H9 (cell line): ENCODE measurements at regions not wholly inside any gene's neighbourhood (a gene's known extent, or its start where the extent isn't known, plus 50 kb on each side); places are given as distances from the start of the nearest gene placed in this dataset.

Experiments
- DNase-seq: peaks from one replicate; pipeline ENCODE4 v3.0.0-alpha.2; 2017
- H2AFZ ChIP-seq: one replicate; pipeline ENCODE4 v1.6.1; 2013; ENCODE audit warnings: mild to moderate bottlenecking, low read length, control low read depth, moderate library complexity
- H2AK5ac ChIP-seq: 2 replicates; pipeline ENCODE4 v1.6.1; 2013; ENCODE audit warnings: low read length, control low read depth, mixed read lengths; ENCODE audit not compliant: insufficient read length
- H2BK120ac ChIP-seq: one replicate; pipeline ENCODE4 v1.6.1; 2013; ENCODE audit warnings: low read depth, mild to moderate bottlenecking, low read length, control low read depth, inconsistent platforms; ENCODE audit not compliant: poor library complexity, severe bottlenecking
- H2BK12ac ChIP-seq: 2 replicates; pipeline ENCODE4 v1.6.1; 2013; ENCODE audit warnings: low read length, control low read depth, mixed read lengths, low read depth; ENCODE audit not compliant: insufficient read length
- H2BK15ac ChIP-seq: 2 replicates; pipeline ENCODE4 v1.6.1; 2013; ENCODE audit warnings: low read depth, low read length, control low read depth
- H2BK20ac ChIP-seq: one replicate; pipeline ENCODE4 v1.6.1; 2013; ENCODE audit warnings: low read depth, mild to moderate bottlenecking, low read length, control low read depth, inconsistent platforms; ENCODE audit not compliant: poor library complexity, severe bottlenecking
- H2BK5ac ChIP-seq: 2 replicates; pipeline ENCODE4 v1.6.1; 2013; ENCODE audit warnings: low read length, control low read depth, mixed read lengths; ENCODE audit not compliant: insufficient read length
- H3K14ac ChIP-seq: 2 replicates; pipeline ENCODE4 v1.6.1; 2013; ENCODE audit warnings: low read length, control low read depth; ENCODE audit not compliant: insufficient read depth
- H3K18ac ChIP-seq: 2 replicates; pipeline ENCODE4 v1.6.1; 2013; ENCODE audit warnings: low read depth, mild to moderate bottlenecking, mixed read lengths, low read length, control low read depth; ENCODE audit not compliant: insufficient read length
- H3K23ac ChIP-seq: 2 replicates; pipeline ENCODE4 v1.6.1; 2013; ENCODE audit warnings: low read length, control low read depth, mixed read lengths, low read depth; ENCODE audit not compliant: insufficient read length
- H3K23me2 ChIP-seq: 2 replicates; pipeline ENCODE4 v1.6.1; 2013; ENCODE audit warnings: low read depth, mild to moderate bottlenecking, mixed read lengths, low read length, control low read depth; ENCODE audit not compliant: insufficient read length, poor library complexity, severe bottlenecking
- H3K27ac ChIP-seq: 2 replicates; pipeline ENCODE4 v1.5.1; 2013; ENCODE audit warnings: low read length, control low read depth, mixed read lengths, low read depth; ENCODE audit not compliant: insufficient read length
- H3K27me3 ChIP-seq: 2 replicates; pipeline ENCODE4 v1.6.1; 2013; ENCODE audit warnings: low read length, control low read depth, inconsistent platforms; ENCODE audit not compliant: insufficient read depth
- H3K4ac ChIP-seq: 2 replicates; pipeline ENCODE4 v1.6.1; 2013; ENCODE audit warnings: low read depth, mild to moderate bottlenecking, control low read depth, inconsistent platforms, low read length, moderate library complexity
- H3K4me1 ChIP-seq: 2 replicates; pipeline ENCODE4 v1.6.1; 2013; ENCODE audit warnings: low read length, control low read depth, inconsistent platforms; ENCODE audit not compliant: insufficient read depth
- H3K4me2 ChIP-seq: 2 replicates; pipeline ENCODE4 v1.6.1; 2013; ENCODE audit warnings: low read length, control low read depth, mixed read lengths; ENCODE audit not compliant: insufficient read length, insufficient read depth
- H3K56ac ChIP-seq: 2 replicates; pipeline ENCODE4 v1.6.1; 2013; ENCODE audit warnings: low read depth, mild to moderate bottlenecking, mixed read lengths, low read length, control low read depth; ENCODE audit not compliant: insufficient read length
- H3K79me1 ChIP-seq: 2 replicates; pipeline ENCODE4 v1.6.1; 2013; ENCODE audit warnings: low read depth, mild to moderate bottlenecking, moderate library complexity, low read length, control low read depth, inconsistent platforms; ENCODE audit not compliant: insufficient read depth, poor library complexity, severe bottlenecking
- H3K79me2 ChIP-seq: 2 replicates; pipeline ENCODE4 v1.6.1; 2013; ENCODE audit warnings: low read length, control low read depth, inconsistent platforms; ENCODE audit not compliant: insufficient read depth
- H3K9ac ChIP-seq: 2 replicates; pipeline ENCODE4 v1.6.1; 2013; ENCODE audit warnings: low read length, control low read depth, mixed read lengths; ENCODE audit not compliant: insufficient read length; ENCODE audit errors: extremely low read depth
- H3K9me3 ChIP-seq: one replicate; pipeline ENCODE4 v1.6.1; 2013; ENCODE audit warnings: low read depth, low read length, inconsistent platforms; ENCODE audit not compliant: control insufficient read depth
- H3T11ph ChIP-seq: one replicate; pipeline ENCODE4 v1.6.1; 2013; ENCODE audit warnings: mild to moderate bottlenecking, low read length, control low read depth, inconsistent platforms
- H4K20me1 ChIP-seq: one replicate; pipeline ENCODE4 v1.6.1; 2013; ENCODE audit not compliant: control insufficient read depth, insufficient read length, insufficient read depth
- H4K5ac ChIP-seq: 2 replicates; pipeline ENCODE4 v1.6.1; 2013; ENCODE audit warnings: low read depth, mild to moderate bottlenecking, mixed read lengths, low read length, control low read depth; ENCODE audit not compliant: insufficient read length
- H4K8ac ChIP-seq: replicated peaks from 2 replicates; pipeline ENCODE4 v1.6.1; 2013; ENCODE audit warnings: low read length, control low read depth, mixed read lengths, low read depth; ENCODE audit not compliant: insufficient read length
- H4K91ac ChIP-seq: 2 replicates; pipeline ENCODE4 v1.6.1; 2013; ENCODE audit warnings: low read depth, mild to moderate bottlenecking, moderate library complexity, mixed read lengths, low read length, control low read depth; ENCODE audit not compliant: insufficient read length
- H3K27ac Mint-ChIP-seq, 3 experiments: 2 replicates in 2 of 3; 3 replicates in 1 of 3; pipeline ENCODE4 v1.8.0; 2020 to 2021; ENCODE audit warnings: mixed read lengths in 3 of 3, mild to moderate bottlenecking in 1 of 3, moderate library complexity in 1 of 3
- H3K27me3 Mint-ChIP-seq: 2 replicates; pipeline ENCODE4 v1.8.0; 2021; ENCODE audit warnings: low read depth, mild to moderate bottlenecking, moderate library complexity, mixed read lengths
- H3K36me3 Mint-ChIP-seq, 3 experiments: 2 replicates in 2 of 3; 3 replicates in 1 of 3; pipeline ENCODE4 v1.8.0; 2020 to 2021; ENCODE audit warnings: low read depth in 3 of 3, mixed read lengths in 3 of 3; ENCODE audit not compliant: insufficient read depth in 1 of 3
- H3K4me1 Mint-ChIP-seq, 2 experiments: 2 replicates each; pipeline ENCODE4 v1.8.0; 2020; ENCODE audit warnings: mixed read lengths in 2 of 2
- H3K4me3 Mint-ChIP-seq, 2 experiments: 2 replicates in 1 of 2; 3 replicates in 1 of 2; pipeline ENCODE4 v1.8.0; 2020 to 2021; ENCODE audit warnings: mild to moderate bottlenecking in 2 of 2, mixed read lengths in 2 of 2, moderate library complexity in 1 of 2
- H3K9me3 Mint-ChIP-seq, 2 experiments: 2 replicates in 1 of 2; 3 replicates in 1 of 2; pipeline ENCODE4 v1.8.0; 2020; ENCODE audit warnings: mild to moderate bottlenecking in 2 of 2, mixed read lengths in 2 of 2, moderate library complexity in 1 of 2
- WGBS: extraction: QIAGEN DNeasy Blood & Tissue Kit; methylation state at CpG from one replicate; pipeline ENCODE4 v1.1.7; 2013; ENCODE audit warnings: missing lambda C conversion rate, low lambda C conversion rate, mixed read lengths; ENCODE audit not compliant: insufficient read length; ENCODE audit errors: extremely low coverage; 5-methylcytosine and 5-hydroxymethylcytosine counted together
- TF ChIP-seq, protein P1 (sequence below): fragments of 200-600 bp; sonication (generic); conservative IDR thresholded peaks from 3 replicates; pipeline ENCODE4 v1.8.0; 2021; ENCODE audit warnings: antibody characterized with exemption, mild to moderate bottlenecking

DNA sequence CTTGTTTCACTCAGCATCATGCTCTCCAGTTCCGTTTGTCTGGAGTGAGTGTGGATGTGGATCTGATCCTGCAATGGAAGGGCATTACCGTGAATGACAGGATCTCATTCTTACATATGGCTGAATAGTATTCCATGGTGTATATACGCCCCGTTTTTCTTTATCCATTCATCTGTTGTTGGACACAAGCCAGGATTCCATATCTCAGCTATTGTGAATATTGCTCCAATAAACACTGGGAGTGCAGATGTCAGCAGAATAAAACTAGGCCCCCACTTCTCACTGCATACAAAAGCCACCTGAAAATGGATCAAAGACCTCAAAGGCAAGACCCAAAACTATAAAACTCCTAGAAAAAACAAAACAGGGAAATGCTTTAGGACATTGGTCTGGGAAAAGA lies 120.3 kb upstream of the TMPRSS2 start:
- H3K4me3 Mint-ChIP-seq = no peak overlapping the region
- Histone ChIP-seq H4K20me1 (no peaks in the 10 kb centered on the region), H3K4me1 (no peaks in the 10 kb centered on the region), H3K9ac (no peak overlapping the region), H3K27me3 (no peaks in the 10 kb centered on the region), H3K9me3 (no peaks in the 10 kb centered on the region), H4K5ac (no peak overlapping the region), H3K4me2 (no peak overlapping the region), H2BK20ac (no peak overlapping the region), H2BK120ac (no peak overlapping the region), H2AK5ac (no peak overlapping the region), H3K14ac (no peak overlapping the region), H3K23me2 (no peaks in the 10 kb centered on the region), H3K27ac (no peak overlapping the region), H3K18ac (no peak overlapping the region), H3K56ac (no peak overlapping the region), H3K79me2 (no peaks in the 10 kb centered on the region), H3K23ac (no peak overlapping the region), H3K4ac (no peak overlapping the region), H3K79me1 (no peaks in the 10 kb centered on the region), H4K91ac (no peak overlapping the region), H2BK5ac (no peak overlapping the region), H2BK15ac (no peak overlapping the region), H3T11ph (no peak overlapping the region), H2BK12ac (no peak overlapping the region), H2AFZ (no peak overlapping the region), H4K8ac (no peak overlapping the region)
- peaks cover 0 to 2% (median 0%) of the 10 kb centered on the region in 3 experiments; a peak in 2 of 7 replicates for H3K36me3 Mint-ChIP-seq
- WGBS = no CpG with 5 or more reads among the region's 4 CpGs
- DNase-seq = no peak
- H3K4me1 Mint-ChIP-seq = peaks cover 0 to 13% of the 10 kb centered on the region in 2 experiments; a peak in 2 of 4 replicates
- TF ChIP-seq, protein P1, sequence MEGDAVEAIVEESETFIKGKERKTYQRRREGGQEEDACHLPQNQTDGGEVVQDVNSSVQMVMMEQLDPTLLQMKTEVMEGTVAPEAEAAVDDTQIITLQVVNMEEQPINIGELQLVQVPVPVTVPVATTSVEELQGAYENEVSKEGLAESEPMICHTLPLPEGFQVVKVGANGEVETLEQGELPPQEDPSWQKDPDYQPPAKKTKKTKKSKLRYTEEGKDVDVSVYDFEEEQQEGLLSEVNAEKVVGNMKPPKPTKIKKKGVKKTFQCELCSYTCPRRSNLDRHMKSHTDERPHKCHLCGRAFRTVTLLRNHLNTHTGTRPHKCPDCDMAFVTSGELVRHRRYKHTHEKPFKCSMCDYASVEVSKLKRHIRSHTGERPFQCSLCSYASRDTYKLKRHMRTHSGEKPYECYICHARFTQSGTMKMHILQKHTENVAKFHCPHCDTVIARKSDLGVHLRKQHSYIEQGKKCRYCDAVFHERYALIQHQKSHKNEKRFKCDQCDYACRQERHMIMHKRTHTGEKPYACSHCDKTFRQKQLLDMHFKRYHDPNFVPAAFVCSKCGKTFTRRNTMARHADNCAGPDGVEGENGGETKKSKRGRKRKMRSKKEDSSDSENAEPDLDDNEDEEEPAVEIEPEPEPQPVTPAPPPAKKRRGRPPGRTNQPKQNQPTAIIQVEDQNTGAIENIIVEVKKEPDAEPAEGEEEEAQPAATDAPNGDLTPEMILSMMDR = no peak
- H3K27me3 Mint-ChIP-seq = peaks cover 4% of the 10 kb centered on the region
- H3K27ac Mint-ChIP-seq = no peak overlapping the region
- H3K9me3 Mint-ChIP-seq = peaks cover 0 to 9% of the 10 kb centered on the region in 2 experiments; a peak in 3 of 5 replicates
